ENCODE measurements at regions not wholly inside any gene's neighbourhood (a gene's known extent, or its start where the extent isn't known, plus 50 kb on each side); places are given as distances from the start of the nearest gene placed in this dataset.
A peak's percentile ranks its signal among the peaks of the same experiment; 100 is the strongest.
"Not testable (repeated sequence)": the region's sequence is repeated elsewhere in the genome, so short reads cannot be mapped to it uniquely, and the experiment has no call there.

DNA sequence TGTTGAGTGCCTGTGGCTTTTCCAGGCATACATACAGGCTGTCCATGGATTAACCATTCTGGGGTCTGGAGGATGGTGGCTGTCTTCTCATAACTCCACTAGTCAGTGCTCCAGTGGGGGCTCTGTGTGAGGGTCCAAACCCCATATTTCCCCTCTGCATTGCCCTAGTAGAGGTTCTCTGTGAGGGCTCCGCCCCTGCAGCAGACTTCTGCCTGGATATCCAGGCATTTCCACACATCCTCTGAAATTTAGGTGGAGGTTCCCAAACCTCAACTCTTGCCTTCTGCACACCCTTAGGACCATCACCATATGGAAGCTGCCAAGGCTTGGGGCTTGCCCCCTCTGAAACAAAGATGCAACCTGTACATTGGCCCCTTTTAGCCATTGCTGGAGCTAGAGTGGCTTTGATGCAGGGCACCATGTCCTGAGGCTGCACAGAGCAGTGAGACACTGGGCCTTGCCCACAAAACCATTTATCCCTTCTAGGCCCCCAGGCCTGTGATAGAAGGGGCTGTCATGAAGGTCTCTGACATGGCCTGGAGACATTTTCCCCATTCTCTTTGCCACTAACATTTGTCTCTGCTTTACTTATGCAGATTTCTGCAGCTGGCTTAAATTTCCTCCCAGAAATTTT is 400.1 kb upstream of the MDFIC2 start:
- H3K9me3 ChIP-seq (ENCODE audit: severe bottlenecking) = no peaks in the 10 kb centered on the region
- H3K4me3 ChIP-seq (ENCODE audit: severe bottlenecking) = no peak overlapping the region
- H3K27ac ChIP-seq (ENCODE audit: poor library complexity, severe bottlenecking) = no peak overlapping the region
- no peak for DNase-seq (ENCODE audit: low spot score)
- ATAC-seq (ENCODE audit: low read depth) = no peak
- no peaks in the 10 kb centered on the region for H3K4me1 ChIP-seq (ENCODE audit: insufficient read depth, poor library complexity, severe bottlenecking)
- no peaks in the 10 kb centered on the region for H3K27me3 ChIP-seq (ENCODE audit: insufficient read depth, poor library complexity, severe bottlenecking)
- TF ChIP-seq, protein P1, sequence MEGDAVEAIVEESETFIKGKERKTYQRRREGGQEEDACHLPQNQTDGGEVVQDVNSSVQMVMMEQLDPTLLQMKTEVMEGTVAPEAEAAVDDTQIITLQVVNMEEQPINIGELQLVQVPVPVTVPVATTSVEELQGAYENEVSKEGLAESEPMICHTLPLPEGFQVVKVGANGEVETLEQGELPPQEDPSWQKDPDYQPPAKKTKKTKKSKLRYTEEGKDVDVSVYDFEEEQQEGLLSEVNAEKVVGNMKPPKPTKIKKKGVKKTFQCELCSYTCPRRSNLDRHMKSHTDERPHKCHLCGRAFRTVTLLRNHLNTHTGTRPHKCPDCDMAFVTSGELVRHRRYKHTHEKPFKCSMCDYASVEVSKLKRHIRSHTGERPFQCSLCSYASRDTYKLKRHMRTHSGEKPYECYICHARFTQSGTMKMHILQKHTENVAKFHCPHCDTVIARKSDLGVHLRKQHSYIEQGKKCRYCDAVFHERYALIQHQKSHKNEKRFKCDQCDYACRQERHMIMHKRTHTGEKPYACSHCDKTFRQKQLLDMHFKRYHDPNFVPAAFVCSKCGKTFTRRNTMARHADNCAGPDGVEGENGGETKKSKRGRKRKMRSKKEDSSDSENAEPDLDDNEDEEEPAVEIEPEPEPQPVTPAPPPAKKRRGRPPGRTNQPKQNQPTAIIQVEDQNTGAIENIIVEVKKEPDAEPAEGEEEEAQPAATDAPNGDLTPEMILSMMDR (IDR thresholded peaks at IDR 0.05; ENCODE audit: poor library complexity, severe bottlenecking) = no peak
- no peaks in the 10 kb centered on the region for H3K36me3 ChIP-seq (ENCODE audit: low read depth)

DNA sequence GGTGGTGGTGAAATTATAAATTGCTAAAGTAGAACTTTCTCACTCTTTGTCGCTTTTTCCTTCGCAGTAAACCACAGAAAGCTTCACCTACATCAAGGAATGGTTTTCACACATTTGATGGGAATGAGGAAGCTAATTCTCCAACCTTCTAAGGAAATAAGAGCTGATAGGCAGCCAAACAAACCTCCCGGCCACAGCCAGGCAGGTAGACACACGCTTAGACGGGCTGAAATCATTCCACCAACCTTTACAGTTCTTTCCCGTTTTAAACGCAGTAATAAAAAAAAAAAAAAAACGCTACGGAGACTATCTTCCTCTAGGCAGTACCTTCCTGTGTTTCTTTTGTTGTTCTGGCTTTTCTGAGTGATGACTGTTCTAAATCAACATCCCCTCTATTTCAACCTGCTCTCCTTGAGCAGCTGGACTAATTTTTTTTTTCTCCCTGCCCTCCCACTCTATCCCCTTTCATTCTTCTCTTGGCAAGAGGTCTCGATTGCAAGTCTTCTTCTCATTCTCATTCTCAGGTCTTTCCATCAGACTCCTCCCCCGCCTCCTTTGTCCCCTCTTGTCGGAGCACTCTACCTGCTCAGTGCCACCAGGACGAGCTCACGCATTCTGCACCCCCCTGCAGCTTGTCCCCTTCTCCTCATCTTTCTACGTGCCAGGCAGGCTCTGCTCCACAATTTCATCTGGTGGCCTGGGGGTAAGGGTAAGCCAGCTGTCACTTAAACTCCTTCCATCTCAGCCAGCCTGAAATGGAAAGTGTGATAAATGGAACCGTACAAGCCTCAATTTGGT is 391.1 kb upstream of the MDFIC2 start:
- Histone ChIP-seq H3K4me1 (ENCODE audit: insufficient read depth, poor library complexity, severe bottlenecking) (no peaks in the 10 kb centered on the region), H3K9me3 (ENCODE audit: severe bottlenecking) (no peaks in the 10 kb centered on the region), H3K27ac (ENCODE audit: poor library complexity, severe bottlenecking) (no peak overlapping the region), H3K4me3 (ENCODE audit: severe bottlenecking) (no peak overlapping the region), H3K27me3 (ENCODE audit: insufficient read depth, poor library complexity, severe bottlenecking) (no peaks in the 10 kb centered on the region), H3K36me3 (ENCODE audit: low read depth) (no peaks in the 10 kb centered on the region)
- ATAC-seq (ENCODE audit: low read depth) (peak; percentile 74), DNase-seq (ENCODE audit: low spot score) (no peak)
- TF ChIP-seq, protein P1 (IDR thresholded peaks at IDR 0.05; ENCODE audit: poor library complexity, severe bottlenecking) = no peak

DNA sequence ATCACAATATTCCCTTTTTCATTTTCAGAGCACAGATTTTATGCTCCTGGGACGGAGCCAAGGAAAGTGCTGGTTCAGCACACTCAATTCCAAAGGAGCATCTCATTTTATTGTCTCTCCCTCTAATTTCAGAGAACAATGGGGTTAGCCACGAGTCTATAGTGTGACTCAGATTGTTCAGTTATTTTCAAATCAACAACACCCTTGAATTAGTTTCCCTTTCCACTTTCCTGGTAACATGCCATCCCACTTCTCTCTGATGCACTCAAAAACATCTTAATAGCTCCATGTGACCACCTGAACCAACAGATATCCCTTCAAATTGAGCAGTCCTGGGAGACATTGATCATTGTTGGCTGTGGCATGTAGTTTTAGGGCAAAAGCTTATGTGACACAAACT is 389.7 kb upstream of the MDFIC2 start:
- ATAC-seq (ENCODE audit: low read depth) (no peak), DNase-seq (ENCODE audit: low spot score) (no peak)

DNA sequence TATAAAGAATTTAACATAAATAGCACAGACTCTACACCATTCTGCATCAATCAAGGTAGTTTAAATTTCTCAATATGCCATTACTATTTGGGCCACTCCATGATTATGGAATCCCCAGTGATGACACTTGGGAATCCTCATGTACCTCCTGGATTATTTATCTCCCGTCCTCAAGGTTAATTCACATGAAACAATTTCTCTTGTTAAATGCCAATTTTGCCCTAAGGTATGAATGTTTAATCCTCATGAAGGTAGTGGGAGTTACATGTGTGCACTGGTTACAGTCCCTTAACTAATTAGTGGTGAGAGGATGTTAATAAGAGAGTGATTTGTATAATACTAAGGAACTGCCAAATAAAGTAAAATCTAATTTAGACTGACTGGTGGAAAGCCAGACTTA is 372.3 kb upstream of the MDFIC2 start:
- no peak for ATAC-seq (ENCODE audit: low read depth)
- TF ChIP-seq, protein P1 (IDR thresholded peaks at IDR 0.05; ENCODE audit: poor library complexity, severe bottlenecking) = no peak
- no peaks in the 10 kb centered on the region for H3K9me3 ChIP-seq (ENCODE audit: severe bottlenecking)

More for the DNA sequence above, 389.7 kb upstream of the MDFIC2 start:
- Histone ChIP-seq H3K9me3 (ENCODE audit: severe bottlenecking) (no peaks in the 10 kb centered on the region), H3K27me3 (ENCODE audit: insufficient read depth, poor library complexity, severe bottlenecking) (no peaks in the 10 kb centered on the region), H3K27ac (ENCODE audit: poor library complexity, severe bottlenecking) (no peak overlapping the region), H3K4me3 (ENCODE audit: severe bottlenecking) (no peak overlapping the region), H3K36me3 (ENCODE audit: low read depth) (no peaks in the 10 kb centered on the region), H3K4me1 (ENCODE audit: insufficient read depth, poor library complexity, severe bottlenecking) (no peaks in the 10 kb centered on the region)
- TF ChIP-seq, protein P1 (IDR thresholded peaks at IDR 0.05; ENCODE audit: poor library complexity, severe bottlenecking) = no peak

DNA sequence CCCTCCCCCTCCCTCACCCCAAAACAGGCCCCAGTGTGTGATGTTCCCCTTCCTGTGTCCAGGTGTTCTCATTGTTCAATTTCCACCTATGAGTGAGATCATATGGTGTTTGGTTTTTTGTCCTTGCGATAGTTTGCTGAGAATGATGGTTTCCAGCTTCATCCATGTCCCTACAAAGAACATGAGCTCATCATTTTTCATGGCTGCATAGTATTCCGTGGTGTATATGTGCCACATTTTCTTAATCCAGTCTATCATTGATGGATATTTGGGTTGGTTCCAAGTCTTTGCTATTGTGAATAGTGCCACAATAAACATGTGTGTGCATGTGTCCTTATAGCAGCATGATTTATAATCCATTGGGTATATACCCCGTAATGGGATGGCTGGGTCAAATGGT is 363.4 kb upstream of the MDFIC2 start:
- H3K4me3 ChIP-seq (ENCODE audit: severe bottlenecking); DNase-seq (ENCODE audit: low spot score); H3K36me3 ChIP-seq (ENCODE audit: low read depth); ATAC-seq (ENCODE audit: low read depth); H3K4me1 ChIP-seq (ENCODE audit: insufficient read depth, poor library complexity, severe bottlenecking); H3K9me3 ChIP-seq (ENCODE audit: severe bottlenecking); H3K27ac ChIP-seq (ENCODE audit: poor library complexity, severe bottlenecking); H3K27me3 ChIP-seq (ENCODE audit: insufficient read depth, poor library complexity, severe bottlenecking): not testable (repeated sequence)

More for the DNA sequence above, 372.3 kb upstream of the MDFIC2 start:
- no peaks in the 10 kb centered on the region for H3K4me1 ChIP-seq (ENCODE audit: insufficient read depth, poor library complexity, severe bottlenecking)
- H3K4me3 ChIP-seq (ENCODE audit: severe bottlenecking) = no peak overlapping the region
- H3K27me3 ChIP-seq (ENCODE audit: insufficient read depth, poor library complexity, severe bottlenecking) = peaks cover 12% of the 10 kb centered on the region
- H3K36me3 ChIP-seq (ENCODE audit: low read depth) = no peaks in the 10 kb centered on the region
- no peak overlapping the region for H3K27ac ChIP-seq (ENCODE audit: poor library complexity, severe bottlenecking)
- DNase-seq (ENCODE audit: low spot score) = no peak

Measured in RWPE2 (cell line).